ENCODE measurements at regions not wholly inside any gene's neighbourhood (a gene's known extent, or its start where the extent isn't known, plus 50 kb on each side); places are given as distances from the start of the nearest gene placed in this dataset.

GRCh38 chr6:72551470-72551869 is 70.4 kb upstream of the KCNQ5 start:
- Mint-ChIP-seq H3K27me3 (peaks cover 3 to 18% of the 10 kb centered on the region in 2 donors), H3K36me3 (no peaks in the 10 kb centered on the region), H3K9me3 (no peaks in the 10 kb centered on the region), H3K27ac (no peak overlapping the region), H3K4me1 (no peaks in the 10 kb centered on the region), H3K4me3 (no peak overlapping the region)
- DNase-seq = no peak
- Histone ChIP-seq H3K9me3 (no peaks in the 10 kb centered on the region), H3K27ac (ENCODE audit: low read length) (no peak overlapping the region), H3K27me3 (replicated peaks in 1 of 2; ENCODE audit: control insufficient read depth in 2 of 2, extremely low read depth in 1 of 2, insufficient read depth in 2 of 2, low read length in 1 of 2) (peaks cover 0 to 4% of the 10 kb centered on the region in 2 experiments), H3K4me1 (ENCODE audit: control insufficient read depth in 1 of 2, extremely low read depth in 1 of 2, insufficient read depth in 2 of 2, low read length in 2 of 2) (no peaks in the 10 kb centered on the region), H3K4me3 (ENCODE audit: control insufficient read depth in 1 of 2, extremely low read depth in 1 of 2, low read length in 1 of 2) (no peak overlapping the region), H3K36me3 (ENCODE audit: control insufficient read depth in 2 of 2, extremely low read depth in 1 of 2, insufficient read depth in 1 of 2, low read length in 1 of 2) (no peaks in the 10 kb centered on the region)
- WGBS (ENCODE audit: insufficient coverage) = 80% methylated on average over 1 of the region's 3 CpGs
- no peak for ATAC-seq (replicated peaks in 1 of 4)
- CTCF ChIA-PET = no interaction called here
- POLR2A ChIA-PET = no interaction called here

DNA sequence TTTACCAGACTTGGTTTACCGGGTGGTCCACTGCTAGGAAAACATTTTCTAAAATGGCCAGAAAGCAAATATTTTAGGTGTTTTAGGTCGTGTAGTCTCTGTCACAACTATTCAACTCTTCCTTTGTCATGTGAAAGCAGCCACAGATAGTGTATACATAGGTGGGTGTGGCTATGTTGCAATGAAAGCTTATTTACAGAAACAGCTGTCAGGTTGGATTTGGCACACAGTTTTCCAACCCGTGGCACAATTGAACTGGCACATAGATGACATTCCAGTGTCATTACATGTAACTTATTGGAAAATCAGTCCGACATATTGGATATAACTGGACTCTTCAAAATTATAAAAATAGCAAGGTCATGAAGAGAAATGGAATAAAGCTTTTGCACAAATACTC is 68.9 kb upstream of the KCNQ5 start:
- no peak overlapping the region for H3K4me3 Mint-ChIP-seq
- DNase-seq (no peak), ATAC-seq (replicated peaks in 1 of 4) (no peak)
- no peaks in the 10 kb centered on the region for H3K9me3 ChIP-seq
- H3K27me3 Mint-ChIP-seq = peaks cover 1 to 11% of the 10 kb centered on the region in 2 donors
- no peaks in the 10 kb centered on the region for H3K4me1 Mint-ChIP-seq
- no peaks in the 10 kb centered on the region for H3K9me3 Mint-ChIP-seq
- no peak overlapping the region for H3K27ac Mint-ChIP-seq
- CTCF ChIA-PET = no interaction called here
- WGBS (ENCODE audit: insufficient coverage) = 71% methylated on average over 1 of the region's 4 CpGs
- H3K36me3 ChIP-seq (ENCODE audit: control insufficient read depth in 2 of 2, extremely low read depth in 1 of 2, insufficient read depth in 1 of 2, low read length in 1 of 2) = no peaks in the 10 kb centered on the region
- no peak overlapping the region for H3K4me3 ChIP-seq (ENCODE audit: control insufficient read depth in 1 of 2, extremely low read depth in 1 of 2, low read length in 1 of 2)
- no peak overlapping the region for H3K27ac ChIP-seq (ENCODE audit: low read length)
- H3K27me3 ChIP-seq (replicated peaks in 1 of 2; ENCODE audit: control insufficient read depth in 2 of 2, extremely low read depth in 1 of 2, insufficient read depth in 2 of 2, low read length in 1 of 2) = peaks cover 0 to 4% of the 10 kb centered on the region in 2 experiments
- no peaks in the 10 kb centered on the region for H3K4me1 ChIP-seq (ENCODE audit: control insufficient read depth in 1 of 2, extremely low read depth in 1 of 2, insufficient read depth in 2 of 2, low read length in 2 of 2)
- no peaks in the 10 kb centered on the region for H3K36me3 Mint-ChIP-seq
- POLR2A ChIA-PET = no interaction called here

GRCh38 chr6:72553531-72554511 is 68.0 kb upstream of the KCNQ5 start:
- ATAC-seq (replicated peaks in 1 of 4) (no peak), DNase-seq (no peak)
- no peaks in the 10 kb centered on the region for H3K9me3 ChIP-seq
- peaks cover 0 to 8% of the 10 kb centered on the region in 2 donors for H3K27me3 Mint-ChIP-seq
- H3K4me1 Mint-ChIP-seq = no peaks in the 10 kb centered on the region
- no peak overlapping the region for H3K4me3 Mint-ChIP-seq
- H3K4me1 ChIP-seq (ENCODE audit: control insufficient read depth in 1 of 2, extremely low read depth in 1 of 2, insufficient read depth in 2 of 2, low read length in 2 of 2) = no peaks in the 10 kb centered on the region
- CTCF ChIA-PET = no interaction called here
- H3K27ac Mint-ChIP-seq = no peak overlapping the region
- no peaks in the 10 kb centered on the region for H3K9me3 Mint-ChIP-seq
- no peak overlapping the region for H3K27ac ChIP-seq (ENCODE audit: low read length)
- POLR2A ChIA-PET = no interaction called here
- H3K36me3 ChIP-seq (ENCODE audit: control insufficient read depth in 2 of 2, extremely low read depth in 1 of 2, insufficient read depth in 1 of 2, low read length in 1 of 2) = no peaks in the 10 kb centered on the region
- H3K36me3 Mint-ChIP-seq = no peaks in the 10 kb centered on the region
- H3K27me3 ChIP-seq (replicated peaks in 1 of 2; ENCODE audit: control insufficient read depth in 2 of 2, extremely low read depth in 1 of 2, insufficient read depth in 2 of 2, low read length in 1 of 2) = peaks cover 0 to 4% of the 10 kb centered on the region in 2 experiments
- 51% methylated on average over 3 of the region's 7 CpGs for WGBS (ENCODE audit: insufficient coverage)
- no peak overlapping the region for H3K4me3 ChIP-seq (ENCODE audit: control insufficient read depth in 1 of 2, extremely low read depth in 1 of 2, low read length in 1 of 2)

DNA sequence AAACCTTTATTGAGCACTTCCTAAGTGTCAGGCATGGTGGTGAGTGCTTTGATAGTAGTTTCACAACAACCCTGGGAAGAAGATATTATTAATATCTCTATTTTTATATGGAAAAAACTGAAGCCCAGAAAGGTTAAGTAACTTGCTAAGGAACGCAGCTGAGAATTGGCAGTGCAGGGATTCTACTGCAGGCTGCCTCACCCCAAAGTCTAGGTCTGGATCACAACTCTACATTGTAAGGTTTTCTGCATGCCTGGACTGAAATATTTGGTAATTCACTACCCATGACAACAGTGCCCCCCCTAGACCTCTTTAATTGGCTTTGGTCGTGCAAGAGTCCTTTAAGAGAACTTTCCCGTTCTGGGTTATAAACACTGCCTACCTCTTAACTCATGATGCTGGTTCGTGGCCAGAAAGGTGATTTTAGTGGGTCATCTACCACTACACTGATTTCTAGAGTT is 67.1 kb upstream of the KCNQ5 start:
- ChIA-PET POLR2A (no interaction called here), CTCF (no interaction called here)
- ATAC-seq (replicated peaks in 1 of 4) = no peak
- Mint-ChIP-seq H3K4me1 (no peaks in the 10 kb centered on the region), H3K4me3 (no peak overlapping the region), H3K27me3 (peaks cover 0 to 8% of the 10 kb centered on the region in 2 donors), H3K27ac (no peak overlapping the region), H3K36me3 (no peaks in the 10 kb centered on the region), H3K9me3 (no peaks in the 10 kb centered on the region)
- Histone ChIP-seq H3K27ac (ENCODE audit: low read length) (no peak overlapping the region), H3K4me1 (ENCODE audit: control insufficient read depth in 1 of 2, extremely low read depth in 1 of 2, insufficient read depth in 2 of 2, low read length in 2 of 2) (no peaks in the 10 kb centered on the region), H3K27me3 (replicated peaks in 1 of 2; ENCODE audit: control insufficient read depth in 2 of 2, extremely low read depth in 1 of 2, insufficient read depth in 2 of 2, low read length in 1 of 2) (peaks cover 0 to 4% of the 10 kb centered on the region in 2 experiments), H3K36me3 (ENCODE audit: control insufficient read depth in 2 of 2, extremely low read depth in 1 of 2, insufficient read depth in 1 of 2, low read length in 1 of 2) (no peaks in the 10 kb centered on the region), H3K9me3 (no peaks in the 10 kb centered on the region), H3K4me3 (ENCODE audit: control insufficient read depth in 1 of 2, extremely low read depth in 1 of 2, low read length in 1 of 2) (no peak overlapping the region)
- no peak for DNase-seq
- 100% methylated on average over 1 of the region's 4 CpGs for WGBS (ENCODE audit: insufficient coverage)

DNA sequence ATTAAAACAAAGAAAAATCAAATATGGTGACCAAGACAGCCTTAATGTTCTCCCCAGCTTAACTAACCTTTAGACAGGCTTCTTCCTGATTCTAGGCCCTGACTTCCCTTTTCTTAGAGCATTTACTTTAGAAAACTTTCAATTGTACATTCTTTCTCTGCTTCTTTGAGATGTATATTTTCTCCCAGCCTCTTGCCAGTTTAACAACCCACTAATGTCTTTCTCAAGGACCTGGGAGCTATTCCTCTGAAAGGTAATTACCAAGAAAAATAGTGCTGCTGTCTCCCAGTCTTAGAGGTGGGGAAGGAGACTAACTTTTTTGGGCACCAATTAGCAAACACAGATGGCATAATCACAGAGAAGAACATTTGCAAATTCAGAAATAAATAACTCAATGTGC is 62.8 kb upstream of the KCNQ5 start:
- ChIA-PET CTCF (no interaction called here), POLR2A (no interaction called here)
- H3K9me3 Mint-ChIP-seq = no peaks in the 10 kb centered on the region
- DNase-seq (no peak), ATAC-seq (replicated peaks in 1 of 4) (no peak)
- no peaks in the 10 kb centered on the region for H3K36me3 Mint-ChIP-seq
- H3K27me3 Mint-ChIP-seq = peaks cover 0 to 8% of the 10 kb centered on the region in 2 donors
- H3K4me1 Mint-ChIP-seq = no peaks in the 10 kb centered on the region
- Histone ChIP-seq H3K4me3 (ENCODE audit: control insufficient read depth in 1 of 2, extremely low read depth in 1 of 2, low read length in 1 of 2) (no peak overlapping the region), H3K9me3 (no peaks in the 10 kb centered on the region), H3K36me3 (ENCODE audit: control insufficient read depth in 2 of 2, extremely low read depth in 1 of 2, insufficient read depth in 1 of 2, low read length in 1 of 2) (no peaks in the 10 kb centered on the region), H3K27ac (ENCODE audit: low read length) (no peak overlapping the region), H3K27me3 (replicated peaks in 1 of 2; ENCODE audit: control insufficient read depth in 2 of 2, extremely low read depth in 1 of 2, insufficient read depth in 2 of 2, low read length in 1 of 2) (no peaks in the 10 kb centered on the region), H3K4me1 (ENCODE audit: control insufficient read depth in 1 of 2, extremely low read depth in 1 of 2, insufficient read depth in 2 of 2, low read length in 2 of 2) (no peaks in the 10 kb centered on the region)
- no peak overlapping the region for H3K4me3 Mint-ChIP-seq
- H3K27ac Mint-ChIP-seq = no peak overlapping the region

GRCh38 chr6:72559555-72559954 is 62.3 kb upstream of the KCNQ5 start:
- no peaks in the 10 kb centered on the region for H3K27me3 ChIP-seq (replicated peaks in 1 of 2; ENCODE audit: control insufficient read depth in 2 of 2, extremely low read depth in 1 of 2, insufficient read depth in 2 of 2, low read length in 1 of 2)
- H3K4me1 ChIP-seq (ENCODE audit: control insufficient read depth in 1 of 2, extremely low read depth in 1 of 2, insufficient read depth in 2 of 2, low read length in 2 of 2) = no peaks in the 10 kb centered on the region
- no peaks in the 10 kb centered on the region for H3K9me3 ChIP-seq
- no peak for ATAC-seq (replicated peaks in 1 of 4)
- H3K27ac Mint-ChIP-seq = no peak overlapping the region
- H3K4me3 Mint-ChIP-seq = no peak overlapping the region
- peaks cover 0 to 8% of the 10 kb centered on the region in 2 donors for H3K27me3 Mint-ChIP-seq
- 66% methylated on average over 3 of the region's 3 CpGs for WGBS (ENCODE audit: insufficient coverage)
- H3K4me3 ChIP-seq (ENCODE audit: control insufficient read depth in 1 of 2, extremely low read depth in 1 of 2, low read length in 1 of 2) = no peak overlapping the region
- H3K27ac ChIP-seq (ENCODE audit: low read length) = no peak overlapping the region
- no peaks in the 10 kb centered on the region for H3K36me3 ChIP-seq (ENCODE audit: control insufficient read depth in 2 of 2, extremely low read depth in 1 of 2, insufficient read depth in 1 of 2, low read length in 1 of 2)
- DNase-seq = no peak
- no peaks in the 10 kb centered on the region for H3K4me1 Mint-ChIP-seq
- no peaks in the 10 kb centered on the region for H3K9me3 Mint-ChIP-seq
- CTCF ChIA-PET = no interaction called here
- no peaks in the 10 kb centered on the region for H3K36me3 Mint-ChIP-seq
- POLR2A ChIA-PET = no interaction called here
